ENCODE measurements at regions not wholly inside any gene's neighbourhood (a gene's known extent, or its start where the extent isn't known, plus 50 kb on each side); places are given as distances from the start of the nearest gene placed in this dataset.
"Not testable (repeated sequence)": the region's sequence is repeated elsewhere in the genome, so short reads cannot be mapped to it uniquely, and the experiment has no call there.

DNA sequence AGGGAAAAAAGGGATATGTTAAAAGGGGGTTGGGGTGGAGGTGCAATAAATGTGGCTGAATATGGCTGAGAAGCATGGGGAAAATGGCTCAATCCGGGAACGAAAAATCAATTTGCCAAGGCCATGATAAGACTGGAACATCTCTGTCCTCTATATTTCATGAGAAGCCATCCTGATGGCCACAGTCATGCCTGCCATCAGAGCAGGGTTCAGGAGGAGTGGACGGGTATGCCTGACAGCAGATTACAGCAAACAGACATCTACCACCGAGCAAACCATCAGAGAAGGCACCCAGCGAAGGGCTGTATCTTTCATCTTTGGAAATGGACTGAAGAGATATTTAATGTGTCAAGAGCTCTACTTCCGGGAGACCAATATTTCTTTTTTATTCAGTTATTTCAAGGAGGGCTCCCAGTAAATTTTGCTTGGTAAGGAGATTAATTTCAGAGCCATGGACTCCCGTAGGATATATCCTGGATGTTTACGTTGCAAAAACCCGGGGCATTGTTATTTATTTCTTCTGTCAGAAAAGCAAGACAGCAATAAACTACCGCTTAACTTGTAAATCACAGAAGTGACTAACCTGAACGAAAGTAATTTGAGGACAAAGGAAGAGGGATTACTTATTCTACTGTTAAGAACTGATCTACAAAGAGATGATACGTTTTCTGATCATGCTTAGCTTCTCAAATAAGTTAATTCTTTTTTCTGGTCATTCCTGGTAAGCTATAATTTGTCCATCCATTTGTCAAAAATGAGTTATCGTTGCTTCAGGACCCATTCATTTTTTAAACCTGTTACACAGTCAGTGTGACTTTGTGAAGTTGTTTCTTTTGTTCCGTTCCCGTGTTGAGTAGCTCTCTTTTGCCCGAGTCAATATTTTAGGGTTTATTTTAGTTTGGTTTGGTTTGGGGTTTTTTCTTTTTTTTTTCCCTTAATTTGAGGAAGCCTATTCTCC, 80.6 kb upstream of the CHD2 start:
- TF ChIP-seq POLR2A (IDR thresholded peaks at IDR 0.05; ENCODE audit: low read depth, low read length) (no peak), TAF1 (IDR thresholded peaks at IDR 0.05; ENCODE audit: low read depth, low read length) (no peak), POLR2AphosphoS5 (IDR thresholded peaks at IDR 0.05; ENCODE audit: low read depth, low read length) (no peak), PAX5 (IDR thresholded peaks at IDR 0.05; ENCODE audit: insufficient read depth, low read length, severe bottlenecking) (no peak), SPI1 (IDR thresholded peaks at IDR 0.05; ENCODE audit: low read depth, low read length) (no peak), POU2F2 (IDR thresholded peaks at IDR 0.05; ENCODE audit: low read depth, low read length) (no peak)
- DNase-seq (ENCODE audit: insufficient read length, low spot score) (no peak), FAIRE-seq (peak; percentile 59)

DNA sequence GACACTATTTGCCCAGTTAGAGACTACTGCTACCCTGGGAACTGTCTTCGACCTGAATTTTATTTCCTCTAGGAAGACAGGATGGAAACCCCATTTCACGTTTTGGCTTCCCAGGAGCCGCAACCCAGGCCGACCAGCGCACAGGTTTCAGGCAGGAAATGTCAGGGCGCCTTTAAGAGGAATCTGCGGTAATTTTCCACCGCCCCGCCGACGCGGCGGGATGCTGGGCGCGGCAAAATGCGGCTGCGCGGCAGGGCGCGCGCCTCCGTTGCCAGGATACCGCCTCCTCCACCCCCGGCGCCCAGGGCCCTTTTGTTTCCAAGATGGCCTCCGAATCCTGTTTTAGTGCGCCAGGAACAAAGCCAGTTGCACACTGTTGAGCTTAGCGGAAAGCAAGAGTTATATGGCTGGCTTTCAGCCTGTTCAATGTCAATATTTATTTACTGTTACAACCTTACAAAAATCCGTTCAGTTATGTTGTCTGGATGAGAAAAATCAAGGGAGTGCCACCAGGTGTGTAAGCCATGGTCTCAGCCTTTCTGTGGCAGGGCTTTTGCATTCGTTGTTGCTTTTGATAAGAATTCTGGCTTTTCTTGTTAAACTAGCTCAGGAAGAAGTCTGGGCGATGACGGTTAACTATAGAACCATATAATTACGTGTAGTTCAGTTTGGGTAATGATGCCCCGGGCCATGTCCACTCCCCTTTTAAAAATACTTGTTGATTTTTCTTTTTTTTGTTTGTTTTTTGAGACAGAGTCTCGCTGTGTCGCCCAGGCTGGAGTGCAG, 79.7 kb upstream of the CHD2 start:
- TF ChIP-seq PAX5 (IDR thresholded peaks at IDR 0.05; ENCODE audit: insufficient read depth, low read length, severe bottlenecking) (no peak), SPI1 (IDR thresholded peaks at IDR 0.05; ENCODE audit: low read depth, low read length) (no peak), TAF1 (IDR thresholded peaks at IDR 0.05; ENCODE audit: low read depth, low read length) (peak; percentile 66; the same call in 1 of the 2 replicates), POLR2AphosphoS5 (IDR thresholded peaks at IDR 0.05; ENCODE audit: low read depth, low read length) (no peak), POLR2A (IDR thresholded peaks at IDR 0.05; ENCODE audit: low read depth, low read length) (peak; percentile 74)
- DNase-seq (ENCODE audit: insufficient read length, low spot score), result peak; percentile 77
- peak; percentile 87 for FAIRE-seq

GRCh38 chr15:92821491-92822116, 78.5 kb upstream of the CHD2 start:
- FAIRE-seq, result no peak
- no peak for DNase-seq (ENCODE audit: insufficient read length, low spot score)
- TF ChIP-seq TAF1 (IDR thresholded peaks at IDR 0.05; ENCODE audit: low read depth, low read length) (no peak), POLR2A (IDR thresholded peaks at IDR 0.05; ENCODE audit: low read depth, low read length) (no peak), POLR2AphosphoS5 (IDR thresholded peaks at IDR 0.05; ENCODE audit: low read depth, low read length) (no peak), POU2F2 (IDR thresholded peaks at IDR 0.05; ENCODE audit: low read depth, low read length) (no peak)

DNA sequence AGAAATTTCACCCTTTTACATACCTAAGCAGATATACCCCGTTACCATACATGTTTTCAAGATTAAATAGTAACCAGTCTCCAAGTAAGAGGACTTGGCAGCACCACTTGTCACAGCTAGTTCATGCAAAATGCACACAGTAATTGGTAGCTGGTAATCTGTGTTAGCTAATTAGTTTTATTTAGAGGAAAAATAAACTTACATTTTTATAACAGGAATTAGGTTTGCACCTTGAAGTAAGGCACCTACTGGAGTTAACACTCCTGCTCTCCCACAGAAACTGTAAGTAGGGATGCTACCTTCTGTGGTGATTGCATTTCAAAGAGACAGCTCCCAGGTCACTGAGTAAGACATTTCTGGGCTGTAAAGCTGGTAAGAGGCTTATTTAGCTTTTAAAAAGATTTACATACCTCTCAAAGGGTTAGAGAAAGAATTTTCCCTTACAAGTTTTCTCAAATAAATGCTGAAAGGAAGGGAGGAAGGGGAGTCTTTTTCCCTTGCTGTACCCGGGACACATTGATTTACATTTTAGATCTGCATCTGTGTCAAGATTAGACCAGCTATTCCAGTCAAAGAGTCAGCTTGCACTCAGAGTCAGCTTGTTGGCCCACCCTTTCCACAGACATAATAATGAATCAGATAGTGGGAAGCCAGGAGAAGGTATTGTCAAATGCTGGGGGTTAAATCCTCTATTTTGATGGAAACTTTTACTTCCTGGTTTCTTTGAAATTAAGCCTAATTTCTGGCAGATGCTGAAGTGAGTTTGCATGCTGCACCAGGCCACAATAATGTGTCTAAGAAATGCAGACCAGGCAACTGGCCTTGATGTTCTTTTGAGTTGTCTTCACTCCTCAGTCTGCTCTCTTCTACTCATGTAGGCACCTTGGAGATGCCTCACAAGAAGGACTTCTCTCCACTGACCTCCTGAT, 77.6 kb upstream of the CHD2 start:
- no peak for TF ChIP-seq SPI1 (IDR thresholded peaks at IDR 0.05; ENCODE audit: low read depth, low read length)
- TF ChIP-seq POLR2A (IDR thresholded peaks at IDR 0.05; ENCODE audit: low read depth, low read length), result no peak
- TF ChIP-seq PAX5 (IDR thresholded peaks at IDR 0.05; ENCODE audit: insufficient read depth, low read length, severe bottlenecking), result no peak
- TF ChIP-seq POU2F2 (IDR thresholded peaks at IDR 0.05; ENCODE audit: low read depth, low read length), result no peak
- TF ChIP-seq TAF1 (IDR thresholded peaks at IDR 0.05; ENCODE audit: low read depth, low read length), result no peak
- TF ChIP-seq POLR2AphosphoS5 (IDR thresholded peaks at IDR 0.05; ENCODE audit: low read depth, low read length), result no peak
- peak; percentile 9 for FAIRE-seq
- no peak for DNase-seq (ENCODE audit: insufficient read length, low spot score)

DNA sequence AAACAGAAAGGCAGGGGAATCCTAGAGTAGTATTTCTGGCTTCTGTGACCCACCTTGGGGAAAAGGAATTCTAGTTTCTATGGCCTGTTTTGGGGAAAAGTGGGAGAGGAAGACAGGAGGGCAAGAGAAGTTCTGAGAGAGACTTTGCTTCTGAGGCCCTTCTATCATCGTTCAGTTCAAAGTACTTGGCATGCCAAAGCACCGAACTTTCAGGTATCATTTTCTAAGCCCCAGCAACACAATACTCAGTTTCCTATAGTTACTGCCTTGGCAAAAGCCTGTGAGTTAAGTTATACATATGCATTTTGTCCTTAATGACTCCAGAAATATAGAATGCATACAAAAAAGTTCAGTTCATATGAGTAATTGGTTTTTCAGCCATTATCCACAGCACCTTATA, 74.1 kb upstream of the CHD2 start:
- TF ChIP-seq TAF1 (IDR thresholded peaks at IDR 0.05; ENCODE audit: low read depth, low read length), result no peak
- TF ChIP-seq POLR2AphosphoS5 (IDR thresholded peaks at IDR 0.05; ENCODE audit: low read depth, low read length), result no peak
- TF ChIP-seq PAX5 (IDR thresholded peaks at IDR 0.05; ENCODE audit: insufficient read depth, low read length, severe bottlenecking), result no peak
- TF ChIP-seq SPI1 (IDR thresholded peaks at IDR 0.05; ENCODE audit: low read depth, low read length), result no peak
- TF ChIP-seq POLR2A (IDR thresholded peaks at IDR 0.05; ENCODE audit: low read depth, low read length), result no peak
- no peak for TF ChIP-seq POU2F2 (IDR thresholded peaks at IDR 0.05; ENCODE audit: low read depth, low read length)
- peak; percentile 9 for FAIRE-seq
- no peak for DNase-seq (ENCODE audit: insufficient read length, low spot score)

- DNase-seq (ENCODE audit: insufficient read length, low spot score); FAIRE-seq: not testable (repeated sequence)
Observed at GRCh38 chr15:92827991-92828390, 72.1 kb upstream of the CHD2 start.

DNA sequence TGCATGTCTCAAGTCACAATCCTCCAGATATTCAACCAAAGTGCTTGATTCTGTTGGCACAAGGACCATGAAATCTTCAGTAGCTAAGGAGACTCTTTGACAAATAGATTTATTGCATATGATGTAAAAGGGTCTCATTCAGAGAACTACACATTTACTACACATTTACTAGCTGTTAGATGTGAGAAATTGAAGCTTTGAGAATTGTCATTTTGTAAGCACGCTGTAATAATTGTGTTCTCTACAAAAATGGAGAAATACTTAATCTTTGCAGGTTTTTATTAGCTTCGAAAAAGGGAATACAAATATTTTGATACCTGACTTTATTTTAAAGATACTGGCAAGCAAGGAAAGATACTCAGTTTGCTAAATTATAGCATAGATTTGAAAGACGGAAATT, 70.2 kb upstream of the CHD2 start:
- DNase-seq (ENCODE audit: insufficient read length, low spot score) (no peak), FAIRE-seq (no peak)
- no peak for TF ChIP-seq SPI1 (IDR thresholded peaks at IDR 0.05; ENCODE audit: low read depth, low read length)
- TF ChIP-seq TAF1 (IDR thresholded peaks at IDR 0.05; ENCODE audit: low read depth, low read length), result no peak
- no peak for TF ChIP-seq POLR2AphosphoS5 (IDR thresholded peaks at IDR 0.05; ENCODE audit: low read depth, low read length)
- no peak for TF ChIP-seq POU2F2 (IDR thresholded peaks at IDR 0.05; ENCODE audit: low read depth, low read length)
- no peak for TF ChIP-seq PAX5 (IDR thresholded peaks at IDR 0.05; ENCODE audit: insufficient read depth, low read length, severe bottlenecking)
- no peak for TF ChIP-seq POLR2A (IDR thresholded peaks at IDR 0.05; ENCODE audit: low read depth, low read length)

DNA sequence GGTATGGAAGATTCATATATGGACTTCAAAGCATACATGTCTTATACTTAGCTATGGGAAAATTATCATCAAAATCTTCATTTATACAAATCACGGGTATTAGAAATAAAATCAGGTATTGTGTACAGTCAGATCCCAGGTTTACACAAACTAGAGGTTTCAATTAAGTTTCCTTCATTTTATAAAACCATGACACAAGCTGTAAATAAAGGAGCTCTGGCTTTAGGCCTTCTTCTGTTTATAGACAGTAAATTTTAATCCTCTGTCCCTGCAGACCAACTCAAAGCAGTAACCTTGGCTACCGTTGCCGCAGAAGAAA, 68.8 kb upstream of the CHD2 start:
- FAIRE-seq (no peak), DNase-seq (ENCODE audit: insufficient read length, low spot score) (no peak)
- TF ChIP-seq SPI1 (IDR thresholded peaks at IDR 0.05; ENCODE audit: low read depth, low read length) (no peak), TAF1 (IDR thresholded peaks at IDR 0.05; ENCODE audit: low read depth, low read length) (no peak), PAX5 (IDR thresholded peaks at IDR 0.05; ENCODE audit: insufficient read depth, low read length, severe bottlenecking) (no peak), POLR2AphosphoS5 (IDR thresholded peaks at IDR 0.05; ENCODE audit: low read depth, low read length) (no peak), POU2F2 (IDR thresholded peaks at IDR 0.05; ENCODE audit: low read depth, low read length) (no peak)

Measured in GM12891 (cell line).